ENCODE measurements at regions not wholly inside any gene's neighbourhood (a gene's known extent, or its start where the extent isn't known, plus 50 kb on each side); places are given as distances from the start of the nearest gene placed in this dataset.

DNA sequence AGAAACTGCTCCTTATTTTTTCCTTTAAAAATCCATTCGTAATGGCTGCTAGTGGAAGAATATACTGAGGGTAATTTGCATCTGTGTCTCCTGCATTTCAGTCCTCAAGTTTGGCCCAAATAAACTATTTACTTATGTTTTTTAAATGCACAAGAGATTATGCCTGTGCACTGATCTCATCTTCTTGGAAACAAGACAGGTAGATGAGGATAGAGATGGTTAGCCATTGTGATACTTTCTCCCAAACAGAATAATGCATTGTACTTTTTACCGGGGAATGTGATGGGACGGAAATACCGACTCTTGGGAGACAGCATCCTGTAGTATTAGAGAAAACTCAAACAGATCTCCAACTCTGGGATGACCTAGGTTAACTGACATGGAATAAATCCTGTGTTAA is 72.5 kb upstream of the DAB2 start:
- TF ChIP-seq POLR2A (IDR thresholded peaks at IDR 0.05) (no peak), POLR2AphosphoS5 (IDR thresholded peaks at IDR 0.05) (no peak), EP300 (IDR thresholded peaks at IDR 0.05) (no peak)
- TF ChIP-seq, protein P1, sequence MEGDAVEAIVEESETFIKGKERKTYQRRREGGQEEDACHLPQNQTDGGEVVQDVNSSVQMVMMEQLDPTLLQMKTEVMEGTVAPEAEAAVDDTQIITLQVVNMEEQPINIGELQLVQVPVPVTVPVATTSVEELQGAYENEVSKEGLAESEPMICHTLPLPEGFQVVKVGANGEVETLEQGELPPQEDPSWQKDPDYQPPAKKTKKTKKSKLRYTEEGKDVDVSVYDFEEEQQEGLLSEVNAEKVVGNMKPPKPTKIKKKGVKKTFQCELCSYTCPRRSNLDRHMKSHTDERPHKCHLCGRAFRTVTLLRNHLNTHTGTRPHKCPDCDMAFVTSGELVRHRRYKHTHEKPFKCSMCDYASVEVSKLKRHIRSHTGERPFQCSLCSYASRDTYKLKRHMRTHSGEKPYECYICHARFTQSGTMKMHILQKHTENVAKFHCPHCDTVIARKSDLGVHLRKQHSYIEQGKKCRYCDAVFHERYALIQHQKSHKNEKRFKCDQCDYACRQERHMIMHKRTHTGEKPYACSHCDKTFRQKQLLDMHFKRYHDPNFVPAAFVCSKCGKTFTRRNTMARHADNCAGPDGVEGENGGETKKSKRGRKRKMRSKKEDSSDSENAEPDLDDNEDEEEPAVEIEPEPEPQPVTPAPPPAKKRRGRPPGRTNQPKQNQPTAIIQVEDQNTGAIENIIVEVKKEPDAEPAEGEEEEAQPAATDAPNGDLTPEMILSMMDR (IDR thresholded peaks at IDR 0.05) = no peak
